ENCODE measurements at regions not wholly inside any gene's neighbourhood (a gene's known extent, or its start where the extent isn't known, plus 50 kb on each side); places are given as distances from the start of the nearest gene placed in this dataset.
"Not testable (repeated sequence)": the region's sequence is repeated elsewhere in the genome, so short reads cannot be mapped to it uniquely, and the experiment has no call there.

DNA sequence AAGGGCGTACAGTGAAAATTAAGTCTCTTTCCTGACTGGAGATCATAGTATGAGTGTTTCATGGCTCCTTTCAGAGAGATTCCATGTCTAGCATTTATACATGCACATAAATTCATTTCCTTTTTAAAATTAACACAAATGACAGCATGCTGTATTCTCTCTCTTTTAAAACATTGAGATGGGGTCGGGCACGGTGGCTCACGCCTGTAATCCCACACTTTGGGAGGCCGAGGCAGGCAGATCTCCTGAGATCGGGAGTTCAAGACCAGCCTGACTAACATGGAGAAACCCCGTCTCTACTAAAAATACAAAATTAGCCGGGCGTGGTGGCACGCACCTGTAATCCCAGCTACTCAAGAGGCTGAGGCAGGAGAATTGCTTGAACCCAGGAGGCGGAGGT is 93.1 kb downstream of the NPIPB5 start:
- H2BK20ac ChIP-seq (ENCODE audit: low read depth, low read length); CTCF ChIA-PET; H3K23ac ChIP-seq (ENCODE audit: low read depth, low read length); H3K4ac ChIP-seq (ENCODE audit: low read depth, low read length); H3K4me3 ChIP-seq (ENCODE audit: insufficient read depth, low read depth, low read length); H3K27ac ChIP-seq (ENCODE audit: insufficient read depth, low read length); H4K8ac ChIP-seq (ENCODE audit: low read depth in 2 of 2, low read length in 2 of 2); H3K56ac ChIP-seq (ENCODE audit: extremely low read depth, insufficient read depth, low read length); ATAC-seq (ENCODE audit: low read depth); H3K14ac ChIP-seq (replicated peaks; ENCODE audit: low read depth, low read length); dilution Hi-C loops (cut with HindIII; ENCODE audit: low sequenced_read_pairs, unreplicated experiment); H2AK9ac ChIP-seq (replicated peaks; ENCODE audit: low read depth, low read length, poor library complexity); H2BK15ac ChIP-seq (ENCODE audit: low read depth, low read length); POLR2A ChIA-PET (ENCODE audit: unreplicated experiment); H3K9me1 ChIP-seq (ENCODE audit: insufficient read depth, low read length); BruUV-seq (replicated peaks); H2AFZ ChIP-seq (replicated peaks; ENCODE audit: low read length, poor library complexity); H3K4me2 ChIP-seq (ENCODE audit: low read depth, low read length); H4K91ac ChIP-seq (ENCODE audit: insufficient read depth, low read depth, low read length); H3K36me3 ChIP-seq (ENCODE audit: control insufficient read depth, insufficient read depth, low read length); H3K27me3 ChIP-seq (ENCODE audit: control insufficient read depth, insufficient read depth, low read length); H4K5ac ChIP-seq (ENCODE audit: low read depth, low read length); H2BK5ac ChIP-seq (ENCODE audit: low read depth, low read length, poor library complexity, severe bottlenecking); H3K9ac ChIP-seq (ENCODE audit: low read depth, low read length); H2BK120ac ChIP-seq (ENCODE audit: low read depth, low read length); H3K18ac ChIP-seq (ENCODE audit: low read depth, low read length); intact Hi-C loops (cut with micrococcal nuclease); H4K20me1 ChIP-seq (ENCODE audit: insufficient read depth, low read length); H3K4me1 ChIP-seq (ENCODE audit: control insufficient read depth, insufficient read depth, low read length); in situ Hi-C loops (cut with MboI; ENCODE audit: low sequenced_read_pairs); DNase-seq; H3K79me1 ChIP-seq (ENCODE audit: low read depth in 1 of 2, low read length in 2 of 2); H2AK5ac ChIP-seq (ENCODE audit: low read depth, low read length); H3K9me3 ChIP-seq (ENCODE audit: control insufficient read depth, insufficient read depth, low read length): not testable (repeated sequence)
- WGBS, 2 experiments (ENCODE audit: extremely low coverage in 2 of 2, insufficient read length in 1 of 2) = no CpG with 5 or more reads among the region's 11 CpGs
